Stimulated activated CD4-positive, alpha-beta T cell treated with anti-CD3 and anti-CD28 coated beads, Interleukin-1b, Interleukin-23, amount 100 ng/mL, for 48 hours (primary cell): ENCODE measurements at regions not wholly inside any gene's neighbourhood (a gene's known extent, or its start where the extent isn't known, plus 50 kb on each side); places are given as distances from the start of the nearest gene placed in this dataset.

ENCODE experiments used
- DNase-seq: peaks from one replicate; pipeline ENCODE4 v3.0.0-alpha.2; 2020

DNA sequence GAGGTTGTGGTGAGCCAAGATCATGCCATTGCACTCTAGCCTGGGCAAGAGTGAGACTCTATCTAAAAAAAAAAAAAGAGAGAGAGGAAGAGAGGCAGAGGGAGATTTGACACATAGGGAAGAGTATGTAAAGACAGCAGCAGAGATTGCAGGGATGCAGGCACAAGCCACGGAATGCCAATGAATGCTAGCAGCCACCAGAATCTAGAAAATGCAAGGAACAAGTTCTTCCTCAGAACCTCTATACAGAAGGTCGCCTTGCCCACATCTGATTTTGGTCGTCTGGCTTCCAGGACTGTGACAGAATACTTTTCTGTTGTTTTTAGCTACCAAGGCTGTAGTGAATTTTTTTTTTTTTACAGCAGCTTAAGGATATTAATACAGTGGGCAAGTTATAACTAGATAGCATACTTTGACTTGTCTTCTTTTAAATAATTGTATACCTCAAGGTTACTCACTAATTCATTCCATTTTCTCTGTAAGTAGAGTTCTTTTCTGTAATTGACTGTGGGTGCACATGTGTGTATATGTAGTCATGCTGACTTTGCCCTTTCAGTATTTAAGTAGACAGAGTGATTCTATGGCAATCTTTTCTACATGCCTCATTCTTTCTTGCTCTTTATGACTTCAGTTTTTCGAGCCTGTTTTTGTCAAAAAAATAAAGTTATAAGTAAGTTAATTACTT is 402.2 kb downstream of the GJA1 start:
- DNase-seq, result no peak

GRCh38 chr6:121838842-121839241 is 403.4 kb downstream of the GJA1 start:
- peak; percentile 3 for DNase-seq

DNA sequence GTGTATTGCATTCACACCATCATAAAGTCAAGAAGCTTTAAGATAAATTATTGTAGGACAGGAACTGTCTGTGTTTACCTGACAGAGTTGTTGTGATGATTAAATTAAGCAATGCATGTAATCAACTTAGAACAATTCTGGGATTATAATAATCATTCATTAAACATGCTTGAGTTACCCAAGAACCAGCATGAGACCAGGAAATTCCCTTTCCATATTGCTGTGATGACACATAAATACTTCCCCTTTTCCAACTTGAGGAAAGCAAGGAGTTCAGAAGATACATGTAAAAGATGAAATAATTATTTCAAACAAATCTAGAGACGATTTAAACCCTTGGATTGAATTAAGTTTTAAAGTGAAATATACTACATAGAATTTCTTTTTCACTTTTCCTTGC is 404.4 kb downstream of the GJA1 start:
- no peak for DNase-seq

DNA sequence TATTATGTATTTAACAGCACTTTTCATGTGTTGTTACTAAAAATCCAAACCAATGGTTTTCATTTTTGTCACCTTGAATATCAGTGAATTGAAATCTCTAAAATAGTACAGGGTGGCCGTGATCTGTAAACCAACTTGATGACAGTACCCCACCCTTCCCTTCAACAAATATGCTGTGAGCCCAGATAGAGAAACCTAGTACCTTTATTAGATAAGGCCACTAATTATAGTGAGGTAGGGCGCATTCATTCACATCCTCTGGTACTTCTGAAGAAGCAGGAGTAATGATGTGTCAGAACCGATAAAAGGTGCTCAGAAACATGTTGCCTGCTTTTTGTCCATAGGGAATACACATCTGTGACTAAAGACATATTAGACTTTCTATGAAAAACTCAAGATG is 409.5 kb downstream of the GJA1 start:
- no peak for DNase-seq

GRCh38 chr6:121847806-121848522 is 412.5 kb downstream of the GJA1 start:
- no peak for DNase-seq

DNA sequence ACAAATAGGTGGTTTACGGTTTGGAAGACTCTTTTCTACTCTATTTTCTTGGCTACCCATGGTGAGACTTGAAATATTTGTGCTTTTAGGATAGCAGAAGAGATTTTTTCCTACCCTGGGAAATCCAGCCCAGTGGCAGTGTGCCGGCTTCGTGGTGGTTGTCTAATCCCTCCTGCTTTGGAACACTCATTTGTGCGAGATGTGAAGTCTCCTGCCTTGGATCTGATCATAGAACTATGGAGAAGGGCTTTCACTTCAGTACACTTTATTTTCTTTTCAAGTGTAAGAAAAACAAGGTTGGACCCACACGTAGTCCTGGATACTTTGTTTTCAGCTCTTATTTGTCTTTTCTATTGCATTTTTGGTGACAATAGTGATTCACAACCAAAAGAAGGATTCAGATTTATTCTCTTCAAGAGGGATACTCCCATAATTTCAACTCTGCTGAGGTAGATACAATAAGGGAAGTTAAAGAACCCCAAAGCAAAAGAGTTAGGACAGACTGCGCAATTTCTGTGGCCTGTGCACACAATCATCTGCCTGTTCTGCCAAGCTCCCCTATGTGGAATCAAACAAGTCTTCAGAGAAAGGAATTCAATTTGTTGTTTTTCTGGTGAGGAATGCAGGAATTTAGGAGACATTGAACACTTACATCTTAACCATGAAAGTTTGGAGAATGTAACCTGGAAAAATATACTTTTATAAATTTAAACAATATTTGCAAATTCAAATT is 413.2 kb downstream of the GJA1 start:
- no peak for DNase-seq

DNA sequence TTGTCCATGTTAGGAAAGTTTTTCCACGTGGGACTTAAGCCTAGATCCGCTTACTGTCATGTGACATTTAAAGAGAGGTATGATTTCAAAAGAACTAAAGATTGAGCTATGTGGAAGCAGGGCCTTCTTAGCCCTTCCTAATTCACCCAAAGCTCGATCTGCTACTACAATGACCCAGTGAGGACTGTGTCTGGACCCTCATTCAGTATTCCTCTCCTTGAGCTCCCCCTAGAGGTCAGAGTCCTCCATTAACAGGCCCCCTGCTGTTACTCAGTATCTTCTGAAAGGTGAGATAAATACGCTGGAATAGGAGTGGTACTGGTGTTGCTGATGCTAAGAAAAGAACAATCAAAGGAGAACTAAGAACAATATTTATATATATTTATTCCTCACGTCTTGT is 414.0 kb downstream of the GJA1 start:
- DNase-seq, result peak; percentile 30

DNA sequence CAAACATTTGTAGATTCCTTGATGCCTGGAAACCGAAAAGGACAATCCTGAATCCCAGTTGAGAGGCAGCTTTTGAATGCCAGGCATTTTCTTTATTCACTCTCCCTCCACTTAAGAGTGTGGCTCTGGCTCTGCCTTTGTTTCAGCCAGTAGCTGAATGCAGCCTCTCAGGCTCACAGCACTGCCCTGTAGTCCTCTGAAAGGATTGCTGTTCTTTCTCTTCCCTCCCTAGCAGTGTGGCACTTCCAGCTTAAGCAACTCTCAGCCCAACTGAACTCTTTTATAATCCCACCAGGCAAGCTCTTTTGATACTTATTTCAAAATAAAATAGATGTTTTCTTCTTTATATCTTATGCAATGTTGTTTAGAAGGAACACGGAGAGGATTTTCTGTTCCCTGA is 415.6 kb downstream of the GJA1 start:
- DNase-seq, result no peak

DNA sequence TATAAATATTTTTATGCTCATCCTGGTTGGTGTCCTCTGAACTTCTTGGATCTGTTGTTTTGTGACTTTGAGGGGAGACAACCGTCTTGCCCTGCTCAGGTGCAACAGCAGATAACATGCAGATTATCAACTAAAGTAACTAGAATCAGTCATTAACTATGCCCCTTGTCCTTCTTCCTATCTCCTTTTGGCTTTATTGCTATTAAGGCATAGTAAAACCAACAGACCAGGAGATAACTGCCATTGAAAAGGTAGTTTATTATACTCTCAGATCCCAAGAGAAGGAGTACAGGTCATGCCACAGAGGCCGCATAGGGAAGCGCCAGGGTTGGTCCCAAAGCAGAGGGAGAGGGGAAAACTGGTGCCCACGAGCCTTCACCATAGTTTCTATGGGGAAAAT is 418.2 kb downstream of the GJA1 start:
- DNase-seq, result no peak

DNA sequence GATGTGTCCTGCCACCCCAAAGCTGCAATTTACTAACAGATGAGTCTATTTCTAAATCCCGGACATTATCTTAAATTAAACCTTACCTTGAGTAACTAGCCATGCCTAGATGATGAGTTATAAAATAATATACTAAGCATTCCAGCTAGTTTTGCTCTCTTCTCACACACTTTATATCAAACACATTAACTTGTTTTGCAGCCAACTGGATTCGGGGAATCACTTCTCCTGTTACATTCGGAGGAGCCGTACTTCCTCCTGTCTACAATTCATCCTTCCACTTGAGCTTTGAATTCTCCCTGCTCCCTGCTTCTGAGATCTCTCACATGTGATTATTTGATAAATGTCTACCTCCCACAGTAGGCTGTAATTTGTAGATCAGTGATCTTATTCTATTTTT is 420.1 kb downstream of the GJA1 start:
- DNase-seq, result no peak

DNA sequence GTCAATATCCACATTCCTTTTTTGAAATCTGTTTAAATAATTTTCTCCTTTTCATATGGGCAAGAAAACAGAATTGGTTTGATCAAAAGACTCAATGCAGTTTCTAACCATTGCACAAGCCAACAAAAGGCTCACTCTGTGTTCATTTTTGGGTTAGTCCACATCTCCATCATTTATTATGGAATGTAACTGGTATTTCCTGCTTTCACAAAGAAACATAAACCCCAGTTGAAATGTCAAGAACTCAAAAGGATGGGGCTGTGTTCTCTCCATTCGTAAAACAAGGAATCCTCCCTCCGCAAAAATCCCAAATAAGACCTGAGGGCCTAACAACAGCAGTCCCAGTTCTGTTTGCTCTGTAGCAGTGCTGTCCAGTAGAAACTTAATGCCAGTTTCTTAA is 420.9 kb downstream of the GJA1 start:
- no peak for DNase-seq

DNA sequence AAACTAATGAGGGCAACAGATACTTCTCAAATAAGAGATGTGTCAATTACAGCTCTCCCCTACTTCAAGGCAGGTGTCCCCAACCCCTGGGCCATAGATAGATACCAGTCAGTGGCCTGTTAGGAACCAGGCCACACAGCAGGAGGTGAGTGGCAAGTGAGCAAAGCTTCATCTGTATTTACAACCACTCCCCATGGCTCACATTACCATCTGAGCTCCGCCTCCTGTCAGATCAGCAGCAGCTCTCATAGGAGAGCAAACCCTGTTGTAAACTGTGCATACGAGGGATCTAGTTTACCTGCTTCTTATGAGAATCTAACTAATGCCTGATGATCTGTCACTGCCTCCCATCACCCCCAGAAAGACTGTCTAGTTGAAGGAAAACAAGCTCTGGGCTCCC is 422.1 kb downstream of the GJA1 start:
- DNase-seq, result no peak

DNA sequence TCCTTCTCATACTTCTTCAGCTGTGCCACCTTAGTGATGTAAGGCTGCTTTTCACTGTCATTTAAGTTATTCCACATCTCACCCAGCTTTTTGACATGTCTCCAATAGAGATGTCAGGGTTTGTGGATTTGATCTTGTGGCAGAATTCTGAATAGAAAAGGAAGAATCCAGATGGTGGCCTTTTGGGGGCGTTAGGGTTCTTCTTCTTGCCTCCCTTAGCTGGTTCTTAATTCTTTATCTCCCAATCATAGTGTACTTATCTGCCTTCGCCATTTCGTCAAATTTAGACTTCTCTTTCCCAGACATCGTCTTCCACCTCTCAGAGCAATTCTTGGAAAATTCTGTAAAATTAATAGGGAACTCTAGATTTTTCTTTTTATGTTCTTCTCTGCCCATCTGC is 422.9 kb downstream of the GJA1 start:
- no peak for DNase-seq

DNA sequence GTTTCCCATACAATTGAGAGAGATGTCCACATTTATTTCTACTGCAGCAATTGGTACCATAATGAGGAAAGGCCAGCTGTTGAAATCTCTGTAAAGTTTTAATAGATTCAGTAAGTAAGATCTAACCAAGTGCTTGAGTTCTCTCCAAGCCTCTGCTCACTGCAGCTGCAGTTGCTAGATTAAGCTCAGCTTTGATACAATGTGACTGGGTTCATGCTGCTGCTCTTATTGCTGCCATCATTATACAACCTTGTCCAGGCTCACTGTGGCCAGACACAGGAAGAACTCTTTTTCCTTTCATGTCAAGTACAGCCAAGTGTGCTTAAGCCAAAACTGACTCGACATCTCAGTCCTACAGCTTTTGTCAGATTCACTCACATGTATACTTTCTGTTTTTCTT is 423.5 kb downstream of the GJA1 start:
- no peak for DNase-seq

DNA sequence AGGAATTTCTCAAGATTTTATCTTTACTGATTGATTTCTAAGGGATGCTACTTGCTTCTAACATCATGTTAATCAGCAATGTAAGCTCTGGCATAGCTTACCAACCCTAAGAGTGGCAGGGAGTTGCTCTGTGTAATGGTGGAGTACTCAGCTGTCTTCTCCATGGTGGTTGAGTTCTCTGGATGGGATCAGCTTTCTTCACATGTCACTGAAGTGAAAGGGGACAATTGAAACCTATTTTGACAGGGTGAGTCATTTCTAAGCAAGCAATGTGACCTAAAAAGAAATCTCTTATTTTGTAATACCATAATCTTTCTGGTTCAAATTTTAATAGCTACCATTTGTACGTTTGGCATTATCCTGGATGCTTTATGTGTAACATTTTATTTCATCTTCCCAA is 430.4 kb downstream of the GJA1 start:
- no peak for DNase-seq

DNA sequence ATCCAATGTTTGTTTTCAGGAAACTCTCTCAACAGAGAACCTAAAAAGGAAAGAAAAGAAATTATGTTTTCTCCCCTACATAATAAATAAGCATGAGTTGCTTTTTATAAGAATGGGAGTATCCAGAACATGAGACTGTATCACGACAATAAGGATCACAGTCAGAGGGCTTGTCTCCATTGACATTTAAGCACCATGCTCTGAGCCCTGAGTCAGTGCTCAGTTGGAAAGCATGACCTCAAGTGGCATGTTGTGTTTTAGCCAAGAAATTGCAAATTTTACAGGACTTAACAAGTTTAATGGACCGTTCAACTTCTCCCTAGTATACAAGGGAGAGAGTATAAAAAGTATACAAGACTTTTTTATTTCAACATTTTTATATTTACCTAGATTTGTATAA is 431.6 kb downstream of the GJA1 start:
- DNase-seq, result no peak

- DNase-seq, result no peak
Observed at GRCh38 chr6:121868206-121868605, 432.8 kb downstream of the GJA1 start.

DNA sequence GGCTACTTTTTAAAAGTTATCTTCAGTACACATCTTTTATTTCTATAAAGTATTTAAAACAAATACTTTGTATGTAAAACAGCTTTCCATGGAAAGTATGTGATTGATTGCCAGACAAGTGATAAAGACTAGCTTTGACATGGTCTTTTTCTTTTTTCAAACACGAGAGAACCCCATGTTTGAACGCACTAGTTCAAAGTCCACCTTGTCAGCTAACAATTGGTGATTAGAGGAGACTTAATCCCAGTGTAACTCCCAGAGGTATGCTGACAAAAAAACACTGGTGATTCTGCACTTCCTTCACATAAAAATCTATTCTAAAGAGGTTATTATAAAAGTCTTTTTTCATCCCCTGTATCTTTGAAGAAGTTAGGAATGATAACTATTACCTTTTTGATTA is 438.1 kb downstream of the GJA1 start:
- DNase-seq, result no peak

- no peak for DNase-seq
Observed at GRCh38 chr6:121876721-121877120, 441.3 kb downstream of the GJA1 start.

DNA sequence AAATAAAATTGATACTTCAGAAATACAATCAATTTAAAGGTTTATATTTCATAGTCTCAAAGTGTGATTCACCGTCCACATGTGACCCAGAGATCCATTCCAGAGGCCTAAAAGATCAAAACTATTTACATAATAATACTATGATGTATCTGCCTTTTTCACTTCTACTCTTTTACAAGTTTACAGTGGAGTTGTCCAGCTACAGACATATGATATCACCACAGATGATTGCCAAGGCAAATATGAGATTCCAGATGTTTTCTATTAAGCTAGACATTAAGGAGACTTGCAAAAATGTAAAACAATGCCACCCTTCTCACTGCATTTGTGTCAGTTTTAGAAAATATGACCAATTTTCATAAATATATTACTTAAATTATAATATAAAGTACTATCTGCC is 443.7 kb downstream of the GJA1 start:
- no peak for DNase-seq

DNA sequence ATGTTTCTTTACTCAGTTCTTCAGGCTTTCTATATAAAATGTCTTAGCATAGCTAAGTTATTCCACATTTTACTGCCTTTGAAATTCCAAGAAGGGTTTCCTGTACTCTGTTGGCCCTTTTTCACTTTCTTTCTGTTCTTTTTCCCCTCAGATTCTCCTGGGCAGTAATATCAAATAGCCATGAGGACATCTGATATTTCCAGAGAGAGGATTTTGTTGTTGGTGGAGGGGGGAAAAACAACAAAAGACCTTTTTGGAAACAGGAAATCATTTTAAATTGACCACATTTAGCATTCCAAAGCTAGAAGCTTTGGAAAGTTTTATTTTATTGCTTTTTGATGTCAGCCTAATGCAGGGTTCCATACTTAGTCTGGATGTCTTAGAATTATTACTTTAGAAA is 445.4 kb downstream of the GJA1 start:
- DNase-seq, result no peak

- DNase-seq, result no peak
Observed at GRCh38 chr6:121881974-121882667, 446.7 kb downstream of the GJA1 start.

DNA sequence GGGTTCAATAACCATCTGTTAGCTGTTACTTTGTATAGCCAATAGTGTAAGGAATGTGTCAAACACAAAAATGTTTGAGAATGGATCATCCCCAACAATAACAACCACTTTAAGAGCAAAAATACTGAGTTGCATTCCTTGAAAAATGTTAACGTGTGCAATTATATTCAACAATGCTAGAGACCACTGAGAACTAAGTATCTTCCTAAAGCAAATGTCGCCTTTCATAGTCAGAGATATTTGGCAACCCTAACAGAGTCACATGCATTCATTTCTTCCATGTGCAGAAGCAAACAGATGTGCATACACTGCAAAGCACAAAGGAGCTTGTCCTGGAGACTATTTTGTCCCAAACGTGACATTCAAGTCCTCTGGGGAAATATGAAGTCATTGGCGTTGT is 448.6 kb downstream of the GJA1 start:
- no peak for DNase-seq

DNA sequence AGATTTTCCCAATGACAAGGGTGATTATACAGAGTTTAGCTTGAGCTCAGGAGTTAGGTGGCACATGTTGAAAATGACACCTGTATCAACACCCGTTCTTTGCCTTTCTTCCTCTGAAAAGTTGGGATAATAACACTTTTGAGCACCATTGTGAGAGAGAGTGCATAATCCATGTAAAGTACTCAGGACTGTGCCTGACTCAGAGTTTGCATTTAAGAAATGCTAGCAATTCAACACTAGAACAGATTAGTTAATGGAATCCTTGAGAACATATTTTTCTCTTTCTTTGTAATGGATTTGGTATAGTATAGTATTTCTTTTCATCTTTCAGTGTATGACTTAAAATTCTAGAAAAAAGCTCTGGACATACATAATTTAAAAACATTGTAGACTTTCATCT is 449.2 kb downstream of the GJA1 start:
- DNase-seq, result no peak
